MCF 10A (cell line): ENCODE measurements at regions not wholly inside any gene's neighbourhood (a gene's known extent, or its start where the extent isn't known, plus 50 kb on each side); places are given as distances from the start of the nearest gene placed in this dataset.

Experiments
- BruUV-seq: library from RNA; stranded (reverse); fragments of 400-500 nt; replicated peaks from 2 replicates; lab custom pipeline; 2021; lab: Mats Ljungman, UMichigan
- CTCF ChIA-PET: fragments of 300-600 bp; sonication (Branson Sonifier 250); formaldehyde crosslinking; extraction: SDS; loops from one replicate; lab custom pipeline; 2021; ENCODE audit warnings: antibody characterized with exemption, inconsistent platforms; lab: Yijun Ruan, JAX
- POLR2A ChIA-PET: fragments of 300-600, 350-650 bp; sonication (Branson Sonifier 250); formaldehyde crosslinking; extraction: SDS; loops from one replicate; lab custom pipeline; 2020; ENCODE audit warnings: antibody characterized with exemption, inconsistent platforms; lab: Yijun Ruan, JAX
- DNase-seq: peaks from one replicate; pipeline ENCODE4 v3.0.0-alpha.2; 2018; ENCODE audit not compliant: unreplicated experiment
- H3K27ac Mint-ChIP-seq: one replicate; pipeline ENCODE4 v1.8.0; 2022; ENCODE audit warnings: mild to moderate bottlenecking, low read depth, mixed read lengths; ENCODE audit not compliant: unreplicated experiment
- H3K27me3 Mint-ChIP-seq: one replicate; pipeline ENCODE4 v1.8.0; 2022; ENCODE audit warnings: mixed read lengths; ENCODE audit not compliant: insufficient read depth, unreplicated experiment
- H3K36me3 Mint-ChIP-seq: one replicate; pipeline ENCODE4 v1.8.0; 2022; ENCODE audit warnings: mild to moderate bottlenecking, moderate library complexity, mixed read lengths; ENCODE audit not compliant: insufficient read depth, unreplicated experiment
- H3K4me1 Mint-ChIP-seq: one replicate; pipeline ENCODE4 v1.8.0; 2022; ENCODE audit warnings: mixed read lengths; ENCODE audit not compliant: insufficient read depth, unreplicated experiment
- H3K4me3 Mint-ChIP-seq: one replicate; pipeline ENCODE4 v1.8.0; 2022; ENCODE audit warnings: mild to moderate bottlenecking, moderate library complexity, mixed read lengths; ENCODE audit not compliant: unreplicated experiment
- H3K9me3 Mint-ChIP-seq: one replicate; pipeline ENCODE4 v1.8.0; 2022; ENCODE audit warnings: mixed read lengths; ENCODE audit not compliant: unreplicated experiment
- CTCF ChIP-seq: fragments of 200-600 bp; IDR thresholded peaks from one replicate; pipeline ENCODE4 v1.8.0; 2022; ENCODE audit warnings: antibody characterized with exemption, mild to moderate bottlenecking; ENCODE audit not compliant: unreplicated experiment
- intact Hi-C: fragments of 100-400 bp; cut with micrococcal nuclease; formaldehyde crosslinking; loops from 2 replicates; pipeline ENCODE4 v1.14.1; 2022

GRCh38 chr7:120164-120991 lies 72.0 kb upstream of the FAM20C start:
- Mint-ChIP-seq H3K27me3 (no peaks in the 10 kb centered on the region), H3K36me3 (no peaks in the 10 kb centered on the region), H3K27ac (no peak overlapping the region), H3K9me3 (no peaks in the 10 kb centered on the region), H3K4me1 (peaks cover 6% of the 10 kb centered on the region), H3K4me3 (no peak overlapping the region)
- DNase-seq = no peak
- POLR2A ChIA-PET = no interaction called here
- no peak for TF ChIP-seq CTCF
- CTCF ChIA-PET = no interaction called here
- intact Hi-C loops = no loop called here
- BruUV-seq = no TSS peak

DNA sequence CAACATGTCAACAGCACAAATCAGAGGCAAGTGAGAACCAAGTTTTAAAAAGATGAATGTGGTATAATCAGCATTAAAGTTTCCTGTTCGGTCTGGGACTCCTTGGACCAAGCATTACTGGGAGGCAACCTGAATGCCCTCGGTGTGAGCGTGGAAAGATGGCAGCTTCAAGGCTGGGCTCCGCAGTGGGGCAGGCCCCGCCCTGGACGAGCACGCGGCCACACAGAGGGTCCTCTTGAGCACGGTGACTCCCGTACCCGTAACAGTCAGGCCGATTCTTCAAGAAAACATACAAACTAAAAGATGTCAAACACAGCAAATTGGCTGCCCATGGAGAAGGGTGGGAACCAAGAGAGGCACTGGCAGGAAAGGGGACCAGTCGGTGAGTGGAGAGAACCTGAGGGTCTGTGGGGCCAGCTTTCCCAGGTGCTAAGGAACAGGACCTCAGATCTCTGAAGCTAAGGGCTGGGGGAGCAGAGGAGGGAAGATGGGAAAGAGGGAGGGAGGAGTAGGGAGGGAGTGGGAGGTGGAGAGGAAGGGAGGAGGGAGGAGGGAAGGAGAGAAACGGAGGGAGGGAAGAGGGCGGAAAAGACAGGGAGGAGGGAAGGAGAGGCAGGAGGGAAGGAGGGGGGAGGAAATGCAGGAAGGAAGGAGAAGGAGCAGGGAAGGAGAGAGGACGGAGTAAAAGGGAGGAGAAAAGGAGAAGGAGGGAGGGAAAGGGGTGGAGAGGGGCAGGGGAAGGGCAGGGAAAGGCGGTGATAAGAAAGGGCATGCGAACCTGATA lies 71.2 kb upstream of the FAM20C start:
- no peak overlapping the region for H3K27ac Mint-ChIP-seq
- DNase-seq = no peak
- no peaks in the 10 kb centered on the region for H3K4me1 Mint-ChIP-seq
- H3K36me3 Mint-ChIP-seq = no peaks in the 10 kb centered on the region
- H3K27me3 Mint-ChIP-seq = no peaks in the 10 kb centered on the region
- no peak for TF ChIP-seq CTCF
- ChIA-PET POLR2A (no interaction called here), CTCF (no interaction called here)
- no peaks in the 10 kb centered on the region for H3K9me3 Mint-ChIP-seq
- BruUV-seq = no TSS peak
- no peak overlapping the region for H3K4me3 Mint-ChIP-seq
- intact Hi-C loops = no loop called here

DNA sequence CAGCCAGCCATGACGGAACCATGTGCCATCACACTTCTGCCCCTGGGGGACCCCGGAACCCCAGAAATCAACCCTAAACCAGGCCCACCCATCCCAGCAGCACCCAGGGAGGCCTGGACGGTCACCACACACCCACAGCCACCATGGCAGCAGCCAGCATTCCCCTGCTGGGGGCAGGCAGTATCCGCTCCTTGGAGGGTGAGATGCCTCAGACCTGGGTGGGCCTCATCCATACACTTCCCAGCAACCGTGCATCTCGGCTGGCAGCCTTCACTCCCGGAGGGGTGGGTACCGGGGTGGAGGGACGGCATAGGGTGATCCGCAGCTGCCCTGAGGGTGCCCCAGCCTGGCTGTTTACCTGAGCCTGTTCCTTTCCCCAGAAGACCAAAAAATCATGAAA lies 69.1 kb upstream of the FAM20C start:
- no peaks in the 10 kb centered on the region for H3K36me3 Mint-ChIP-seq
- DNase-seq = no peak
- intact Hi-C loops = no loop called here
- no TSS peak for BruUV-seq
- no peak overlapping the region for H3K27ac Mint-ChIP-seq
- CTCF ChIA-PET = no interaction called here
- H3K4me1 Mint-ChIP-seq = no peaks in the 10 kb centered on the region
- TF ChIP-seq CTCF = no peak
- H3K9me3 Mint-ChIP-seq = no peaks in the 10 kb centered on the region
- POLR2A ChIA-PET = no interaction called here
- no peaks in the 10 kb centered on the region for H3K27me3 Mint-ChIP-seq
- H3K4me3 Mint-ChIP-seq = no peak overlapping the region
